IMR-90 (cell line): ENCODE measurements at regions not wholly inside any gene's neighbourhood (a gene's known extent, or its start where the extent isn't known, plus 50 kb on each side); places are given as distances from the start of the nearest gene placed in this dataset.

Experiments
- ATAC-seq: fragments of 200-7000 bp; cut with Tn5 transposase; 2 replicates; pipeline ENCODE4 v1.9.1; 2020; ENCODE audit warnings: low read depth, mild to moderate bottlenecking, moderate library complexity
- BruUV-seq: library from RNA; stranded (reverse); fragments of 400-500 nt; replicated peaks from 2 replicates; lab custom pipeline; 2021; lab: Mats Ljungman, UMichigan
- CTCF ChIA-PET: fragments of 300-600 bp; formaldehyde crosslinking; extraction: SDS; loops from one replicate; lab custom pipeline; 2021; ENCODE audit warnings: antibody characterized with exemption; lab: Yijun Ruan, JAX
- POLR2A ChIA-PET: fragments of 300-600 bp; sonication (Branson Sonifier 250); formaldehyde crosslinking; loops from one replicate; lab custom pipeline; 2022; ENCODE audit warnings: antibody characterized with exemption; ENCODE audit not compliant: unreplicated experiment; lab: Charles Lee
- DNase-seq: peaks from one replicate; pipeline ENCODE4 v3.0.0; 2013
- H2AFZ ChIP-seq: replicated peaks from 2 replicates; pipeline ENCODE3; 2013; ENCODE audit warnings: low read length, mild to moderate bottlenecking; ENCODE audit not compliant: poor library complexity
- H2AK5ac ChIP-seq: 2 replicates; pipeline ENCODE4 v1.6.1; 2013; ENCODE audit warnings: low read depth, low read length, inconsistent platforms
- H2AK9ac ChIP-seq: replicated peaks from 2 replicates; pipeline ENCODE3; 2013; ENCODE audit warnings: mild to moderate bottlenecking, low read depth, low read length, moderate library complexity; ENCODE audit not compliant: poor library complexity
- H2BK120ac ChIP-seq: 2 replicates; pipeline ENCODE4 v1.6.1; 2013; ENCODE audit warnings: low read depth, low read length, inconsistent platforms
- H2BK15ac ChIP-seq: 3 replicates; pipeline ENCODE4 v1.6.1; 2013; ENCODE audit warnings: low read depth, low read length, inconsistent platforms
- H2BK20ac ChIP-seq: 2 replicates; pipeline ENCODE4 v1.6.1; 2013; ENCODE audit warnings: low read depth, mild to moderate bottlenecking, inconsistent platforms, low read length, moderate library complexity
- H2BK5ac ChIP-seq: 2 replicates; pipeline ENCODE4 v1.6.1; 2013; ENCODE audit warnings: mild to moderate bottlenecking, low read depth, low read length, inconsistent platforms; ENCODE audit not compliant: poor library complexity, severe bottlenecking
- H3K14ac ChIP-seq: replicated peaks from 2 replicates; pipeline ENCODE4 v1.6.1; 2013; ENCODE audit warnings: low read depth, low read length, inconsistent platforms
- H3K18ac ChIP-seq: 2 replicates; pipeline ENCODE4 v1.6.1; 2013; ENCODE audit warnings: low read depth, low read length, control low read depth
- H3K23ac ChIP-seq: 2 replicates; pipeline ENCODE4 v1.6.1; 2013; ENCODE audit warnings: low read depth, low read length, inconsistent platforms
- H3K27ac ChIP-seq: 2 replicates; pipeline ENCODE4 v1.5.1; 2013; ENCODE audit warnings: mild to moderate bottlenecking, control low read depth, low read length; ENCODE audit not compliant: insufficient read depth
- H3K27me3 ChIP-seq: 2 replicates; pipeline ENCODE4 v1.6.1; 2013; ENCODE audit warnings: low read length; ENCODE audit not compliant: control insufficient read depth, insufficient read depth
- H3K36me3 ChIP-seq: 2 replicates; pipeline ENCODE4 v1.6.1; 2013; ENCODE audit warnings: low read length, mixed read lengths; ENCODE audit not compliant: control insufficient read depth, insufficient read depth
- H3K4ac ChIP-seq: 2 replicates; pipeline ENCODE4 v1.6.1; 2013; ENCODE audit warnings: low read depth, low read length, inconsistent platforms
- H3K4me1 ChIP-seq: 2 replicates; pipeline ENCODE4 v1.6.1; 2013; ENCODE audit warnings: low read length, mixed read lengths; ENCODE audit not compliant: control insufficient read depth, insufficient read depth
- H3K4me2 ChIP-seq: 2 replicates; pipeline ENCODE4 v1.6.1; 2013; ENCODE audit warnings: low read depth, mild to moderate bottlenecking, control low read depth, low read length, moderate library complexity
- H3K4me3 ChIP-seq: 2 replicates; pipeline ENCODE4 v1.5.1; 2013; ENCODE audit warnings: low read depth, mild to moderate bottlenecking, control low read depth, low read length, moderate library complexity; ENCODE audit not compliant: insufficient read depth
- H3K56ac ChIP-seq: 2 replicates; pipeline ENCODE4 v1.6.1; 2013; ENCODE audit warnings: low read length, inconsistent platforms; ENCODE audit not compliant: insufficient read depth; ENCODE audit errors: extremely low read depth
- H3K79me1 ChIP-seq, 2 experiments: 2 replicates each; pipeline ENCODE4 v1.6.1; 2013; ENCODE audit warnings: low read length in 2 of 2, inconsistent platforms in 1 of 2, low read depth in 1 of 2
- H3K9ac ChIP-seq: 2 replicates; pipeline ENCODE4 v1.6.1; 2013; ENCODE audit warnings: low read depth, low read length, control low read depth
- H3K9me1 ChIP-seq: 2 replicates; pipeline ENCODE4 v1.6.1; 2013; ENCODE audit warnings: low read length, inconsistent platforms; ENCODE audit not compliant: insufficient read depth
- H3K9me3 ChIP-seq: 2 replicates; pipeline ENCODE4 v1.6.1; 2013; ENCODE audit warnings: low read length; ENCODE audit not compliant: control insufficient read depth, insufficient read depth
- H4K20me1 ChIP-seq: 2 replicates; pipeline ENCODE4 v1.6.1; 2013; ENCODE audit warnings: low read length, inconsistent platforms; ENCODE audit not compliant: insufficient read depth
- H4K5ac ChIP-seq: 2 replicates; pipeline ENCODE4 v1.6.1; 2013; ENCODE audit warnings: mild to moderate bottlenecking, low read depth, low read length, control low read depth
- H4K8ac ChIP-seq, 2 experiments: 2 replicates each; pipeline ENCODE4 v1.6.1; 2013; ENCODE audit warnings: low read depth in 2 of 2, low read length in 2 of 2, control low read depth in 1 of 2, inconsistent platforms in 1 of 2
- H4K91ac ChIP-seq: 2 replicates; pipeline ENCODE4 v1.6.1; 2013; ENCODE audit warnings: low read depth, low read length, inconsistent platforms; ENCODE audit not compliant: insufficient read depth
- BHLHE40 ChIP-seq: fragments of 150-350 bp; IDR thresholded peaks from 2 replicates; pipeline ENCODE4 v1.6.1; 2016; ENCODE audit warnings: mild to moderate bottlenecking, low read depth, low read length
- CHD1 ChIP-seq: IDR thresholded peaks from 2 replicates; pipeline ENCODE4 v1.6.1; 2012; ENCODE audit warnings: low read depth, low read length, improper control_type of control experiment
- CTCF ChIP-seq: conservative IDR thresholded peaks from 2 replicates; pipeline ENCODE4 v1.5.1; 2012; ENCODE audit warnings: mild to moderate bottlenecking, low read depth, low read length, improper control_type of control experiment
- ELK1 ChIP-seq: fragments of 150-350 bp; IDR thresholded peaks from 2 replicates; pipeline ENCODE4 v1.6.1; 2016; ENCODE audit warnings: low read depth, mild to moderate bottlenecking, low read length, moderate library complexity, borderline replicate concordance
- MAFK ChIP-seq: IDR thresholded peaks from 2 replicates; pipeline ENCODE4 v1.6.1; 2012; ENCODE audit warnings: low read depth, low read length, improper control_type of control experiment
- MAZ ChIP-seq: IDR thresholded peaks from 2 replicates; pipeline ENCODE4 v1.6.1; 2012; ENCODE audit warnings: low read depth, mild to moderate bottlenecking, low read length, improper control_type of control experiment, moderate library complexity, borderline replicate concordance
- MXI1 ChIP-seq: IDR thresholded peaks from 2 replicates; pipeline ENCODE4 v1.6.1; 2012; ENCODE audit warnings: low read depth, mild to moderate bottlenecking, low read length, moderate library complexity, borderline replicate concordance
- NFE2L2 ChIP-seq: fragments of 150-350 bp; IDR thresholded peaks from 2 replicates; pipeline ENCODE4 v1.6.1; 2016; ENCODE audit warnings: low read depth, mild to moderate bottlenecking, low read length
- POLR2A ChIP-seq: IDR thresholded peaks from 2 replicates; pipeline ENCODE4 v1.6.1; 2012; ENCODE audit warnings: mild to moderate bottlenecking, low read depth, low read length
- RAD21 ChIP-seq: IDR thresholded peaks from 2 replicates; pipeline ENCODE4 v1.6.1; 2012; ENCODE audit warnings: low read length, improper control_type of control experiment
- RCOR1 ChIP-seq: IDR thresholded peaks from 2 replicates; pipeline ENCODE4 v1.6.1; 2012; ENCODE audit warnings: mild to moderate bottlenecking, low read length, improper control_type of control experiment; ENCODE audit not compliant: insufficient replicate concordance
- SMC3 ChIP-seq: fragments of 150-350 bp; IDR thresholded peaks from 2 replicates; pipeline ENCODE4 v1.6.1; 2016; ENCODE audit warnings: low read depth, mild to moderate bottlenecking, antibody characterized with exemption, low read length, moderate library complexity
- USF2 ChIP-seq: fragments of 150-350 bp; IDR thresholded peaks from 2 replicates; pipeline ENCODE4 v1.6.1; 2017; ENCODE audit warnings: mild to moderate bottlenecking, antibody characterized with exemption, low read length, low read depth
- WGBS, 2 experiments: methylation state at CpG; one replicate each; pipeline versions ENCODE4 v1.1.5 to v1.1.7; 2013; ENCODE audit warnings: missing lambda C conversion rate in 2 of 2; ENCODE audit not compliant: insufficient read length in 1 of 2; ENCODE audit errors: extremely low coverage in 2 of 2; 5-methylcytosine and 5-hydroxymethylcytosine counted together
- dilution Hi-C: fragments of 300-500 bp; cut with HindIII; formaldehyde crosslinking; loops from one replicate; pipeline ENCODE4 v1.14.3; 2018; ENCODE audit warnings: low sequenced_read_pairs; ENCODE audit not compliant: unreplicated experiment
- in situ Hi-C: fragments of 300-500 bp; cut with MboI; formaldehyde crosslinking; loops from 3 replicates; pipeline ENCODE4 v1.14.3; 2019; ENCODE audit warnings: low sequenced_read_pairs, inconsistent platforms, mixed read lengths
- intact Hi-C: fragments of 100-400 bp; cut with micrococcal nuclease; formaldehyde crosslinking; loops from 2 replicates; pipeline ENCODE4 v1.10.0; 2022

GRCh38 chr3:152650177-152650576 lies 184.8 kb upstream of the P2RY1 start:
- H4K5ac ChIP-seq = no peak overlapping the region
- no peaks in the 10 kb centered on the region; the same call in 1 of the 2 replicates for H3K27me3 ChIP-seq
- H3K23ac ChIP-seq = no peak overlapping the region
- DNase-seq (no peak), ATAC-seq (no peak)
- no peak overlapping the region for H2BK120ac ChIP-seq
- ChIA-PET POLR2A (no interaction called here), CTCF (no interaction called here)
- no peak overlapping the region for H3K56ac ChIP-seq
- H2AK9ac ChIP-seq = no peak overlapping the region
- TF ChIP-seq MAZ = no peak
- TF ChIP-seq SMC3 = no peak
- no peak for TF ChIP-seq MAFK
- TF ChIP-seq CHD1 = no peak
- TF ChIP-seq POLR2A = no peak
- no peak for TF ChIP-seq USF2
- TF ChIP-seq MXI1 = no peak
- TF ChIP-seq BHLHE40 = no peak
- TF ChIP-seq NFE2L2 = no peak
- TF ChIP-seq ELK1 = no peak
- TF ChIP-seq CTCF = no peak
- TF ChIP-seq RAD21 = no peak
- TF ChIP-seq RCOR1 = no peak
- no TSS peak for BruUV-seq
- no peaks in the 10 kb centered on the region for H4K20me1 ChIP-seq
- intact Hi-C loops = no loop called here
- no peak overlapping the region for H2BK15ac ChIP-seq
- dilution Hi-C loops = no loop called here
- no peak overlapping the region for H3K14ac ChIP-seq
- no peak overlapping the region for H3K9ac ChIP-seq
- no peak overlapping the region for H4K91ac ChIP-seq
- H3K27ac ChIP-seq = no peak overlapping the region
- H3K4me1 ChIP-seq = no peaks in the 10 kb centered on the region
- no peak overlapping the region for H2AK5ac ChIP-seq
- no peak overlapping the region for H3K4ac ChIP-seq
- no peak overlapping the region for H2AFZ ChIP-seq
- H3K4me3 ChIP-seq = no peak overlapping the region
- H3K36me3 ChIP-seq = no peaks in the 10 kb centered on the region
- H3K79me1 ChIP-seq = no peaks in the 10 kb centered on the region
- H4K8ac ChIP-seq = no peak overlapping the region
- H2BK5ac ChIP-seq = no peak overlapping the region
- H3K4me2 ChIP-seq = no peak overlapping the region; the same call in 1 of the 2 replicates
- no peak overlapping the region for H2BK20ac ChIP-seq
- H3K18ac ChIP-seq = no peak overlapping the region
- H3K9me3 ChIP-seq = no peaks in the 10 kb centered on the region
- in situ Hi-C loops = no loop called here
- no CpG with 5 or more reads among the region's 4 CpGs for WGBS, 2 experiments
- H3K9me1 ChIP-seq = no peaks in the 10 kb centered on the region
